ENCODE measurements at regions not wholly inside any gene's neighbourhood (a gene's known extent, or its start where the extent isn't known, plus 50 kb on each side); places are given as distances from the start of the nearest gene placed in this dataset.

DNA sequence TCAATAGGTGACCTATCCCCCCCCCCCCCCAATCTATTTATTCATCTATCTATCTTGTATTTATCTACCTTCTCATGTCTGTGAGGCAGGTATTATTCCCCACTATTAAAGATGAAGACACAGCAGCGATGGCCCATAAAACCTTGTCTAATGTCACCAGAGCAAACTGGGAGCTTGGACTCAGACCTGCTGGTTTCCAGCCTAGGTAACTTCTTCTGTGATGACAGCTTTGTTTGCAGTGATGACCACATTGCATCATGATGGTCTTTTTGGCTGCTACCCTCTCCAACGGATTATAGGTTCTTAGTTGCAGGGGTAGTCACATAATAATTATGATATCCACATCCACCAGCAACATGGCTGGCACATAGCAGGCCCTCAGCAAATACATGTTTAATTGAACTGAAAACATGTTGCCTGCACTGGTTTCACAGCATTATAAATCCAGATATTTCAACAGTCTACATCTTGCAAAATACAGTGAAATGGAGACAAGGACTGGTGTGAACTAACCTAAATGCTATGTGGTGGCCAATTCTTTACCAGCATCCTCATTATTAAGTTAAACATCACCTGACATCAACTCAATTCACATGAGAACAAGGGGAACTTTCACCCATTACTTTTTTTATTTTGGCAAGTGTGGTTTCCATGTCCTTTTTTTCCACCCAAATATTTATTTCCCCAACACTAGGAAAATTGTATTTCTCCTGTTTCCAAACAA lies 712.5 kb upstream of the NRSN1 start:
- Histone ChIP-seq H3K4me1 (ENCODE audit: insufficient read depth, low read length) (no peaks in the 10 kb centered on the region), H3K36me3 (ENCODE audit: insufficient read depth, low read length) (no peaks in the 10 kb centered on the region), H3K4me3 (ENCODE audit: low read depth in 1 of 2, low read length in 2 of 2) (no peak overlapping the region), H3K27me3 (ENCODE audit: control insufficient read depth in 1 of 2, insufficient read depth in 2 of 2, low read length in 2 of 2) (no peaks in the 10 kb centered on the region), H3K27ac (ENCODE audit: low read depth, low read length) (no peak overlapping the region), H3K9ac (ENCODE audit: low read length) (no peak overlapping the region), H3K9me3 (ENCODE audit: low read length) (no peaks in the 10 kb centered on the region)

DNA sequence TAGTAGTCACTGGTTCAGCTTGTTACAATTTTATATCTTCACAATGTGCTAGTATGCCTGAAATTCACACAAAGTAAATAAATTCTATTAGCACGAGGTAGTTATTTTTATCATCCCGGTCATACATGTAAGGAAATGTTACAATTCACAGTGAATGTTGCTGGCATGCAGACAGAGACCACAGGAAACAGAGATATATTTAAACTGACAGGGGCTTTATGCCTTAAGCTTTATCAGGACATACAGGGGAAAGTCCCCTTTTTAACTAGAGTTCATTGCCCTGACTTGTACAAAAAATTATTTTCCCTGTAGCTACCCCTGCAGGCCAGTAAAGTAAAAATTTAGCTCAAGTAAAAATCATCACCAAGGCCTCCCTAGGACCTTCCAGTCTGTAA lies 712.0 kb upstream of the NRSN1 start:
- H3K4me3 ChIP-seq (ENCODE audit: low read depth in 1 of 2, low read length in 2 of 2): no peak overlapping the region
- no peak overlapping the region for H3K27ac ChIP-seq (ENCODE audit: low read depth, low read length)
- no peaks in the 10 kb centered on the region for H3K9me3 ChIP-seq (ENCODE audit: low read length)
- H3K36me3 ChIP-seq (ENCODE audit: insufficient read depth, low read length): no peaks in the 10 kb centered on the region
- no peak overlapping the region for H3K9ac ChIP-seq (ENCODE audit: low read length)
- H3K4me1 ChIP-seq (ENCODE audit: insufficient read depth, low read length): no peaks in the 10 kb centered on the region
- no peaks in the 10 kb centered on the region for H3K27me3 ChIP-seq (ENCODE audit: control insufficient read depth in 1 of 2, insufficient read depth in 2 of 2, low read length in 2 of 2)

DNA sequence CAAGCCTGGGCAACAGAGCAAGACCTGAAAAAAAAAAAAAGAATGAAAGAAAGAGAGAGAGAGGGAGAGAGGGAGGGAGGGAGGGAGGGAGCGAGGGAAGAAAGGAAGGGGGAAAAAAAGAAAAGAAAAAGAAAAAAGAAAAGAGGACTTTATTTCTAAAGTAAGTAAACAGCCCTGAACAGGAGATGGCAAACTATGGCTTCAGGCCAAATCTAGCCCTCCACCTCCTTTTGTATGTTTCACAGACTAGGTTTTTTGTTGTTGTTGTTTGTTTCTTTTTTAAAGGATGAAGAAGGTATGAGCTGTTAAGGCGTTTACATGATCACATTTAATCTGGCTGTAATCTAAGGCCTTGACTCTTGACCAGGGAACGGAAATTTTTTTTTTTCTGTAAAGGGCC lies 711.1 kb upstream of the NRSN1 start:
- no peak overlapping the region for H3K9ac ChIP-seq (ENCODE audit: low read length)
- H3K36me3 ChIP-seq (ENCODE audit: insufficient read depth, low read length): no peaks in the 10 kb centered on the region
- no peaks in the 10 kb centered on the region for H3K9me3 ChIP-seq (ENCODE audit: low read length)
- no peak overlapping the region for H3K27ac ChIP-seq (ENCODE audit: low read depth, low read length)
- H3K27me3 ChIP-seq (ENCODE audit: control insufficient read depth in 1 of 2, insufficient read depth in 2 of 2, low read length in 2 of 2): no peaks in the 10 kb centered on the region
- H3K4me3 ChIP-seq (ENCODE audit: low read depth in 1 of 2, low read length in 2 of 2): no peak overlapping the region
- no peaks in the 10 kb centered on the region for H3K4me1 ChIP-seq (ENCODE audit: insufficient read depth, low read length)

DNA sequence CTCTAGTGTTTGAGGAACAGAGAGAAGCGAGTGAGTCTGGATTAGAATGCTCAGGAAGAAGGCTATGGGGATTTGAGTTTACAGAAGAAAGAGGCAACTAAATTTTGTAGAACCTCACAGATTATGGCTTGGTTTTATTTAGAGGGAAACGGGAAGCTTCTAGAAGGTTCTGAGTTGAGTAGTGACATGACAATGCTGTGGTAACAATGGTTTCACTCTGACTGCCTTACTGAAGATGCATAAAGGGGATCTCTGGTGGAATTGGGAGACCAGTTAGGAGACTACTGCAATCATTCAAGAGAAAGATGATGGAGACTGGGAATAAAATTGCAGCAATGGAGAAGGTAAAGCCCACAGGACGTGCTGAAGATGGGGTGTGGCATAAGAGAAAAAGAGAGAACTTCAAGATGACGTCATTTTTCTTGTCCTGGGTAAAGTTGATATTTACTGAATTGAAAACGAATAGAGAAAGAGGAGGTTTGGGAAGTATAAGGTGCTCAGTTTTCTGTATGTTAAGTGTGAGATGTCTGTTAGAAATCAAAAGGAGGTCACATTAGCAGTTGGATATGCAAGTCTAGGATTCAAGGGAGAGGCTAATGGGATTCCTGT lies 710.1 kb upstream of the NRSN1 start:
- no peaks in the 10 kb centered on the region for H3K27me3 ChIP-seq (ENCODE audit: control insufficient read depth in 1 of 2, insufficient read depth in 2 of 2, low read length in 2 of 2)
- no peaks in the 10 kb centered on the region for H3K36me3 ChIP-seq (ENCODE audit: insufficient read depth, low read length)
- H3K4me3 ChIP-seq (ENCODE audit: low read depth in 1 of 2, low read length in 2 of 2): no peak overlapping the region
- H3K9me3 ChIP-seq (ENCODE audit: low read length): no peaks in the 10 kb centered on the region
- no peak overlapping the region for H3K27ac ChIP-seq (ENCODE audit: low read depth, low read length)
- no peaks in the 10 kb centered on the region for H3K4me1 ChIP-seq (ENCODE audit: insufficient read depth, low read length)
- H3K9ac ChIP-seq (ENCODE audit: low read length): no peak overlapping the region

DNA sequence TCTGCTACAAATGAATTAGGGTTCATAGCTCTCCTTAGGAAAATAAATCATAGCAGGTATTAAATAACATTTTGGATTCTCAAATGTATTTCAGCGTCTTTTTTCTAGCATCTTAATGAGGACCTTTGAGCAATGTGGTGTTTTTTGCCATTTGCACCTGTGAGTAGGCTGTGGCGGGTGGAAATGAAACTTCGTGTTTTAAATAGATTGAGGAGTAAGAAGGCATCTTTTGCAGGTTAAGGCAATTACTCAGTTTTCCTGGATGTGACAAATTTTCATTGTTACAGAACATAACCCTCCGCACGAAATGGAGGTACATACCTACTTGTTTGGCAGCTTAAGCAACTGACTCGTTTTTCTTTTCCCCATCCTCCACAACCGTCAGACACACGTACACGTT lies 708.9 kb upstream of the NRSN1 start:
- H3K27ac ChIP-seq (ENCODE audit: low read depth, low read length): no peak overlapping the region
- H3K4me3 ChIP-seq (ENCODE audit: low read depth in 1 of 2, low read length in 2 of 2): no peak overlapping the region
- H3K9me3 ChIP-seq (ENCODE audit: low read length): no peaks in the 10 kb centered on the region
- no peaks in the 10 kb centered on the region for H3K36me3 ChIP-seq (ENCODE audit: insufficient read depth, low read length)
- H3K27me3 ChIP-seq (ENCODE audit: control insufficient read depth in 1 of 2, insufficient read depth in 2 of 2, low read length in 2 of 2): no peaks in the 10 kb centered on the region
- H3K4me1 ChIP-seq (ENCODE audit: insufficient read depth, low read length): no peaks in the 10 kb centered on the region
- no peak overlapping the region for H3K9ac ChIP-seq (ENCODE audit: low read length)

DNA sequence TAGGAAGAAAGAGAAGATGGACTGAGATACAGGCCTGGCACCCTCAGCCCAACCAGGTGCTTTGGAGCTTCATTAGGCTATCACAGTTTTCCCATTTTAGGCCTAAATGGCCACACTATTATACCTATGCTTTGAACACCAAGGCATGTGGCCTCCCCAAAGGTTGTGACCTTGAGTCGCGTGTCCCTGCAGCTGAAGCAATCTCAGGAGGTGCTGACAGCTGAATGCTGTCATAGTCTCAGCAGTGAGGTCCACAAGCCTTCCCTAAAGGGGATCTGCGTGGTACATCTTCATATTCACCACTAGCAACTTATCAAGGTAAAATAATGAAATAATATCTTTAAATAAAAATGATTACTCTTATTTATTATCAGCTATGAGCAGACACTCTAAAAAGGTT lies 707.9 kb upstream of the NRSN1 start:
- Histone ChIP-seq H3K27me3 (ENCODE audit: control insufficient read depth in 1 of 2, insufficient read depth in 2 of 2, low read length in 2 of 2) (no peaks in the 10 kb centered on the region), H3K4me3 (ENCODE audit: low read depth in 1 of 2, low read length in 2 of 2) (no peak overlapping the region), H3K9me3 (ENCODE audit: low read length) (no peaks in the 10 kb centered on the region), H3K36me3 (ENCODE audit: insufficient read depth, low read length) (no peaks in the 10 kb centered on the region), H3K9ac (ENCODE audit: low read length) (no peak overlapping the region), H3K4me1 (ENCODE audit: insufficient read depth, low read length) (no peaks in the 10 kb centered on the region), H3K27ac (ENCODE audit: low read depth, low read length) (no peak overlapping the region)

DNA sequence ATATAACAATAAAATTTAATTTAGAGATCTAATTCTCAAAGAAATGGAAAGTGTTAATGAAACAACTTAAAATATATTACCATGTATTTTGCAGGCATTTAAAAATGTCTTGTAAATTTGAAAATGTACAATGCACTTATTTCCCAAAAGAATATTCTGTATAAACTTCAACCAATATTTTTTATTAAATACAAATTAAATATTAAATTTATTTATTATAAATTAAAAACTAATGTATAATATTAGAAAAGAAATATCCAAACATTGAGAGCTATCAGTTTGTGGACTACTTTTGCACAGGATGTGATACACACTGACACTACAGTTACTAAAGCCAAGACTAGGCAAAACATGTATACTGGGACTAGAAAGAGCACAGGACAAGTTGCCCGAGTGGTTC lies 707.0 kb upstream of the NRSN1 start:
- Histone ChIP-seq H3K36me3 (ENCODE audit: insufficient read depth, low read length) (no peaks in the 10 kb centered on the region), H3K9me3 (ENCODE audit: low read length) (no peaks in the 10 kb centered on the region), H3K27me3 (ENCODE audit: control insufficient read depth in 1 of 2, insufficient read depth in 2 of 2, low read length in 2 of 2) (no peaks in the 10 kb centered on the region), H3K27ac (ENCODE audit: low read depth, low read length) (no peak overlapping the region), H3K4me3 (ENCODE audit: low read depth in 1 of 2, low read length in 2 of 2) (no peak overlapping the region), H3K9ac (ENCODE audit: low read length) (no peak overlapping the region), H3K4me1 (ENCODE audit: insufficient read depth, low read length) (no peaks in the 10 kb centered on the region)

DNA sequence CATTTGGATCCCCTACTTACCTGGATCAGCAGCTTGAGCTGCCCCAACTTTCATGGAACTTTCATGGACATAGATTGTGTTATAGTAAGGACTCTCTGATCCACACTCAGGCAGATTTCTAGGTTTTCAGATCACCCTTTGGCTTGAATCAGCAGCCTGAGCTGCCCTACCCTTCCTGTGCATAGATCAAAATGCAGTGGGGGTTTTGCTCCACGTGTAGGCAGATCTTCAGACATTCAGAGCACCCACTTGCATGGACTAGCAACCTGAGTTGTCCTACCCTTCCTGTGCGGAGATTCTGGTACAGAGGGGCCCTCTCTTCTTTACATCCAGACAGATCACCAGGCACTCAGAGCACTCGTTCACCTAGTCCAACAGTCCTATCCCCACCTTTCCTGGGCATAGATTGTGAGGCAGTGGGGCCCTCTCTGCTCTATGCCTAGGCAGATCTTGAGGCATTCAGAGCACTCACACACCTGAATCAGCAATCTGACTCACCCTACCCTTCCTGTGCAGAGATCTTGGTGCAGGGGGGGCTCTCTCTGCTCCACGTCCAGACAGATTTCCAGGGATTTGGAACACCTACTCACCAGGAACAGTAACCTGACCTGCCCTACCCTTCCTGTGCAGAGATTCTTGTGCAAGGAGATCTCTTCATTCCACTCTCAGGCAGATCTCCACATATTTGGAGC lies 705.2 kb upstream of the NRSN1 start:
- H3K27me3 ChIP-seq (ENCODE audit: control insufficient read depth in 1 of 2, insufficient read depth in 2 of 2, low read length in 2 of 2): no peaks in the 10 kb centered on the region
- no peak overlapping the region for H3K9ac ChIP-seq (ENCODE audit: low read length)
- no peak overlapping the region for H3K27ac ChIP-seq (ENCODE audit: low read depth, low read length)
- H3K9me3 ChIP-seq (ENCODE audit: low read length): no peaks in the 10 kb centered on the region
- no peak overlapping the region for H3K4me3 ChIP-seq (ENCODE audit: low read depth in 1 of 2, low read length in 2 of 2)
- H3K4me1 ChIP-seq (ENCODE audit: insufficient read depth, low read length): no peaks in the 10 kb centered on the region
- no peaks in the 10 kb centered on the region for H3K36me3 ChIP-seq (ENCODE audit: insufficient read depth, low read length)

DNA sequence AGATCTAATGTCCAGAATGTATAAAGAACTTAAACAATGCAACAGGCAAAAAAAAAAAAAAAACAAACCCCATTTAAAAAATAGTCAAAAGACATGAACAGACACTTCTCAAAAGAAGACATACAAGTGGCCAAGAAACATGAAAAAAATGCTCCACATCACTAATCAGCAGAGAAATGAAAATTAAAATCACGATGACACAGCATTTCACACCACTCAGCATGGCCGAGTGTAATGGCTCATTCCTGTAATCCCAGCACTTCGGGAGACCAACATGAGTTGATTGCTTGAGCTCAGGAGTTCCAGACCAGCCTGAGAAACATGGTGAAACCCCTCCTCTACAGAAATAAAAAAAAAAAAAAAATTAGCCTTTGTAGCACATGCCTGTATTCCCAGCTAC lies 701.4 kb upstream of the NRSN1 start:
- Histone ChIP-seq H3K9me3 (ENCODE audit: low read length) (no peaks in the 10 kb centered on the region), H3K4me3 (ENCODE audit: low read depth in 1 of 2, low read length in 2 of 2) (no peak overlapping the region), H3K27me3 (ENCODE audit: control insufficient read depth in 1 of 2, insufficient read depth in 2 of 2, low read length in 2 of 2) (no peaks in the 10 kb centered on the region), H3K9ac (ENCODE audit: low read length) (no peak overlapping the region), H3K36me3 (ENCODE audit: insufficient read depth, low read length) (no peaks in the 10 kb centered on the region), H3K4me1 (ENCODE audit: insufficient read depth, low read length) (no peaks in the 10 kb centered on the region), H3K27ac (ENCODE audit: low read depth, low read length) (no peak overlapping the region)

DNA sequence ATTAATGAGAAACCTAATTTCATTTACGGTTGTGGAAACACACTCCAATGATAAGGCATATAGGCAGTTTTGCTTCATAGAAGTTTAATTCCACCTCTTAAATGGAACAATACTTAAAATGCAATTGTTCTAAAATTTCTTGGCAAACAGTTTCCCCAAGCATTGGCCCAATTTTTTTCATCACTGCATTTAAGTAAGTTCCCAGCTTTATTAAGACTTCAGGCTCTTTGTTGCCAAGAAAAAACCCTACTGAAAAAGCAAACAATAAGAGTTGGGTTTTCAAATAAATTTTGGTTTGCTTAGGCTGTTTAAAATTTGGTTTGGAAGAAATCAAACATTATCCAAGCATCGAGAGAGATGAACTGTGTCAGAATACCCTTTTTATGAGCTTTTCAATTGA lies 690.9 kb upstream of the NRSN1 start:
- no peak overlapping the region for H3K4me3 ChIP-seq (ENCODE audit: low read depth in 1 of 2, low read length in 2 of 2)
- H3K9me3 ChIP-seq (ENCODE audit: low read length): no peaks in the 10 kb centered on the region
- H3K4me1 ChIP-seq (ENCODE audit: insufficient read depth, low read length): no peaks in the 10 kb centered on the region
- no peaks in the 10 kb centered on the region for H3K27me3 ChIP-seq (ENCODE audit: control insufficient read depth in 1 of 2, insufficient read depth in 2 of 2, low read length in 2 of 2)
- H3K36me3 ChIP-seq (ENCODE audit: insufficient read depth, low read length): no peaks in the 10 kb centered on the region
- H3K9ac ChIP-seq (ENCODE audit: low read length): no peak overlapping the region
- H3K27ac ChIP-seq (ENCODE audit: low read depth, low read length): no peak overlapping the region

DNA sequence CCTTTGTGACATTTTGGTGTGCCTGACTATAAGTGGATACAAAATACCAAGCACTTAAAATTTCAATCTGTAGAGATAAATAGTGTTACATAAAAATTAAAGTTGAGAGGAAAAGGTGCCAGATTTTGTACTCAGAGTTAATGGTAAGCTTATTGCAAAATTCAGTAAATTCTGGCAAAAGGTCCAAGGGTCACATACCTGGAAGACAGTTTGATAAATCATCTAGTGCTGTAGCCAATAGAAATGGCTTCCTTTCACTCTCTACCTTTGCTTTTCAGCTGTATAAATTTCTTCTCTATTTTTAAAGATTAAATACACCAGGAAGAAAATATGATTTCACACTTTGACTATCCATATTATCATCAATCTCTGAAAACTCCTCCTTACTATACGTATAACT lies 690.2 kb upstream of the NRSN1 start:
- Histone ChIP-seq H3K27me3 (ENCODE audit: control insufficient read depth in 1 of 2, insufficient read depth in 2 of 2, low read length in 2 of 2) (no peaks in the 10 kb centered on the region), H3K4me1 (ENCODE audit: insufficient read depth, low read length) (no peaks in the 10 kb centered on the region), H3K27ac (ENCODE audit: low read depth, low read length) (no peak overlapping the region), H3K9me3 (ENCODE audit: low read length) (no peaks in the 10 kb centered on the region), H3K4me3 (ENCODE audit: low read depth in 1 of 2, low read length in 2 of 2) (no peak overlapping the region), H3K9ac (ENCODE audit: low read length) (no peak overlapping the region), H3K36me3 (ENCODE audit: insufficient read depth, low read length) (no peaks in the 10 kb centered on the region)

Measured in muscle layer of colon (tissue), 2 donors.